ENCODE measurements at regions not wholly inside any gene's neighbourhood (a gene's known extent, or its start where the extent isn't known, plus 50 kb on each side); places are given as distances from the start of the nearest gene placed in this dataset.

GRCh38 chr2:240360645-240361475 lies 74.6 kb upstream of the GPC1 start:
- H3K4me1 ChIP-seq (ENCODE audit: control insufficient read depth in 5 of 5, insufficient read depth in 5 of 5, low read length in 5 of 5) = no peaks in the 10 kb centered on the region
- no peaks in the 10 kb centered on the region for H3K27me3 ChIP-seq (ENCODE audit: control insufficient read depth in 3 of 3, insufficient read depth in 3 of 3, low read length in 2 of 3)
- H3K36me3 ChIP-seq (ENCODE audit: control insufficient read depth in 4 of 4, insufficient read depth in 4 of 4, low read length in 4 of 4) = no peaks in the 10 kb centered on the region
- 90 to 91% methylated on average over 9 of the region's 9 CpGs for WGBS, 2 donors
- no peak overlapping the region for H3K27ac ChIP-seq (ENCODE audit: low read depth in 1 of 2, low read length in 1 of 2)
- peaks cover 0 to 16% (median 4%) of the 10 kb centered on the region in 4 donors for H3K9me3 ChIP-seq (ENCODE audit: control insufficient read depth in 4 of 4, insufficient read depth in 3 of 4, low read length in 3 of 4)
- TF ChIP-seq, protein P1, sequence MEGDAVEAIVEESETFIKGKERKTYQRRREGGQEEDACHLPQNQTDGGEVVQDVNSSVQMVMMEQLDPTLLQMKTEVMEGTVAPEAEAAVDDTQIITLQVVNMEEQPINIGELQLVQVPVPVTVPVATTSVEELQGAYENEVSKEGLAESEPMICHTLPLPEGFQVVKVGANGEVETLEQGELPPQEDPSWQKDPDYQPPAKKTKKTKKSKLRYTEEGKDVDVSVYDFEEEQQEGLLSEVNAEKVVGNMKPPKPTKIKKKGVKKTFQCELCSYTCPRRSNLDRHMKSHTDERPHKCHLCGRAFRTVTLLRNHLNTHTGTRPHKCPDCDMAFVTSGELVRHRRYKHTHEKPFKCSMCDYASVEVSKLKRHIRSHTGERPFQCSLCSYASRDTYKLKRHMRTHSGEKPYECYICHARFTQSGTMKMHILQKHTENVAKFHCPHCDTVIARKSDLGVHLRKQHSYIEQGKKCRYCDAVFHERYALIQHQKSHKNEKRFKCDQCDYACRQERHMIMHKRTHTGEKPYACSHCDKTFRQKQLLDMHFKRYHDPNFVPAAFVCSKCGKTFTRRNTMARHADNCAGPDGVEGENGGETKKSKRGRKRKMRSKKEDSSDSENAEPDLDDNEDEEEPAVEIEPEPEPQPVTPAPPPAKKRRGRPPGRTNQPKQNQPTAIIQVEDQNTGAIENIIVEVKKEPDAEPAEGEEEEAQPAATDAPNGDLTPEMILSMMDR (IDR thresholded peaks at IDR 0.05; ENCODE audit: control extremely low read depth, extremely low read depth) = no peak
- no peak overlapping the region for H3K9ac ChIP-seq (ENCODE audit: insufficient read depth in 1 of 2, low read length in 2 of 2)
- no peak overlapping the region for H3K4me3 ChIP-seq
- ATAC-seq (ENCODE audit: insufficient read depth, low FRiP score) (no peak), DNase-seq (no peak)

GRCh38 chr2:240362216-240362755 lies 73.2 kb upstream of the GPC1 start:
- H3K27ac ChIP-seq (ENCODE audit: low read depth in 1 of 2, low read length in 1 of 2) = no peak overlapping the region
- no peak overlapping the region for H3K4me3 ChIP-seq
- no peak overlapping the region for H3K9ac ChIP-seq (ENCODE audit: insufficient read depth in 1 of 2, low read length in 2 of 2)
- H3K36me3 ChIP-seq (ENCODE audit: control insufficient read depth in 4 of 4, insufficient read depth in 4 of 4, low read length in 4 of 4) = no peaks in the 10 kb centered on the region
- H3K4me1 ChIP-seq (ENCODE audit: control insufficient read depth in 5 of 5, insufficient read depth in 5 of 5, low read length in 5 of 5) = no peaks in the 10 kb centered on the region
- TF ChIP-seq, protein P1 (IDR thresholded peaks at IDR 0.05; ENCODE audit: control extremely low read depth, extremely low read depth) = no peak
- 82 to 86% methylated on average over 10 of the region's 10 CpGs for WGBS, 2 donors
- peaks cover 0 to 16% (median 4%) of the 10 kb centered on the region in 4 donors for H3K9me3 ChIP-seq (ENCODE audit: control insufficient read depth in 4 of 4, insufficient read depth in 3 of 4, low read length in 3 of 4)
- no peaks in the 10 kb centered on the region for H3K27me3 ChIP-seq (ENCODE audit: control insufficient read depth in 3 of 3, insufficient read depth in 3 of 3, low read length in 2 of 3)
- no peak for ATAC-seq (ENCODE audit: insufficient read depth, low FRiP score)
- DNase-seq = no peak

DNA sequence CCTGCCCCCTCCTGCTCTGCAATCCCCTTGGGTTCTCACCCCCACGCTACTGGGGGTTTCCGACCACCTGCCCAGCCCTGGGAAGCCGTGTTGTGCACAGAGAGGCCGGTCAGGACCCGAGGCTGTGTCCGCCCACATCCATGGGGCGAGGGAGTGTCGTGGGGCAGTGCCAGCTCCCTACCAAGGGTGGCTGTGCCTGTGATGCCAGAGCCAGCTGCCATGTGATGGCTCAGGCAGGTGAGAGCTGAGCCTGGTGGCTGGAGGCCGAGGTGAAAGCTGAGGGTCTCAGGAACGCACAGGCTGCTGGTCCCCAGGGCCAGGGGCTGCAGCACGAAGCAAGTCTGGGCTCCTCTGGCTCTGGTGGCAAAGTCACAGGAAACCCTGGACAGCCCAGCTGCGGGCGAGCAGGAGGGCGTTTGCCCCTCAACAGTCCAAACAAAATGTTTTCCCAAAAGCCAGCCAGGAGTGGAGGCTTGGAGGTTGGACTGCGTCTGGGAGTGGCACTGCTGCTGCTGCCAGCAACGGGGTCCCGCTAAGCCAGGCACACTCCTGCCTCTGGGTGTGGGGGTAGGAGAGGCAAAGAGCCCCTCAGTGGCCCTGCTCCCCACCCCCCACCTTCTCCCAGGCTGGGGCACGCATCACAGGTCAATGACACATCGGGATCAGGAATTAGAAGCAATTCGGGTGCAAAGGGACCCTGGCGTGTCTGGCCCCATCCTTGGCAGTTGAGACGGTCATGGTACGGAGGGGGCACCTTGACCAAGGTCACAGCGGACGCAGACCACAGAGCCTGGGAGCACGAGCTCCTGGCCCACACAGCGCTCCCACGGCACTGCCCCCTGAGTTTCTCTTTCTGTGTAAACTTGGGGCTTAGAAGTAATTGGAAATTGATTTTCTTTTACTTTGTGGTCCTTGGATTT lies 72.4 kb upstream of the GPC1 start:
- no peaks in the 10 kb centered on the region for H3K4me1 ChIP-seq (ENCODE audit: control insufficient read depth in 5 of 5, insufficient read depth in 5 of 5, low read length in 5 of 5)
- no peak overlapping the region for H3K9ac ChIP-seq (ENCODE audit: insufficient read depth in 1 of 2, low read length in 2 of 2)
- no peak for DNase-seq
- no peaks in the 10 kb centered on the region for H3K27me3 ChIP-seq (ENCODE audit: control insufficient read depth in 3 of 3, insufficient read depth in 3 of 3, low read length in 2 of 3)
- ATAC-seq (ENCODE audit: insufficient read depth, low FRiP score) = no peak
- no peak overlapping the region for H3K27ac ChIP-seq (ENCODE audit: low read depth in 1 of 2, low read length in 1 of 2)
- H3K9me3 ChIP-seq (ENCODE audit: control insufficient read depth in 4 of 4, insufficient read depth in 3 of 4, low read length in 3 of 4) = peaks cover 0 to 16% (median 4%) of the 10 kb centered on the region in 4 donors
- no peaks in the 10 kb centered on the region for H3K36me3 ChIP-seq (ENCODE audit: control insufficient read depth in 4 of 4, insufficient read depth in 4 of 4, low read length in 4 of 4)
- TF ChIP-seq, protein P1 (IDR thresholded peaks at IDR 0.05; ENCODE audit: control extremely low read depth, extremely low read depth) = no peak
- H3K4me3 ChIP-seq = no peak overlapping the region
- 81 to 88% methylated on average over 28 of the region's 28 CpGs for WGBS, 2 donors

Data from lung (tissue), 11 donors.